NB4 (cell line): ENCODE measurements at regions not wholly inside any gene's neighbourhood (a gene's known extent, or its start where the extent isn't known, plus 50 kb on each side); places are given as distances from the start of the nearest gene placed in this dataset.

Source experiments
- MYC ChIP-seq: IDR thresholded peaks from 2 replicates; pipeline ENCODE4 v1.6.1; 2011; ENCODE audit warnings: low read depth, low read length
- POLR2A ChIP-seq: IDR thresholded peaks from 2 replicates; pipeline ENCODE4 v1.6.1; 2011; ENCODE audit warnings: mild to moderate bottlenecking; ENCODE audit not compliant: insufficient read length; ENCODE audit errors: extremely low read depth
- TF ChIP-seq, protein P1 (sequence below): IDR thresholded peaks from one replicate; pipeline ENCODE4 v1.5.1; 2012; ENCODE audit warnings: low read depth, low read length
- TF ChIP-seq, protein P2 (sequence below): IDR thresholded peaks from 2 replicates; pipeline ENCODE4 v1.6.1; 2011; ENCODE audit warnings: low read depth, low read length

DNA sequence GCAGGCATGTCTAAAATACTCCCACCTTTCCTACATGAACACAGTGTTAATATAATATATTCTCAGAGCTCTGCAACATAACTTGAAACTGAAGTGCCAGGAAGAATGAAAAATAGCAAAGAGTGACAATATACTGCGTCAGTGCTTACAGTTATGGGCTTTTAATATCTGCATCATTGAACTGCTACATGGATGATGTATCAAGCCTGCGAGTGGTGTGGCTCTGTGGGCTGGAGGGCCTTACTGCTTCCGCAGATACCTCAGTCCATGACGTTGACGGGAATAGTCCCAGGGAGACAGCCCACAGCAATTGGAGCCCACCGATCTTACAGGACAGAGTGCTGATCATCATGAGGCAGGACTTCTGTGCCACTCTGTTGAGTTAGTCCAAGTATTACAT lies 727.0 kb downstream of the NR2F2 start:
- no peak for TF ChIP-seq POLR2A
- TF ChIP-seq, protein P1, sequence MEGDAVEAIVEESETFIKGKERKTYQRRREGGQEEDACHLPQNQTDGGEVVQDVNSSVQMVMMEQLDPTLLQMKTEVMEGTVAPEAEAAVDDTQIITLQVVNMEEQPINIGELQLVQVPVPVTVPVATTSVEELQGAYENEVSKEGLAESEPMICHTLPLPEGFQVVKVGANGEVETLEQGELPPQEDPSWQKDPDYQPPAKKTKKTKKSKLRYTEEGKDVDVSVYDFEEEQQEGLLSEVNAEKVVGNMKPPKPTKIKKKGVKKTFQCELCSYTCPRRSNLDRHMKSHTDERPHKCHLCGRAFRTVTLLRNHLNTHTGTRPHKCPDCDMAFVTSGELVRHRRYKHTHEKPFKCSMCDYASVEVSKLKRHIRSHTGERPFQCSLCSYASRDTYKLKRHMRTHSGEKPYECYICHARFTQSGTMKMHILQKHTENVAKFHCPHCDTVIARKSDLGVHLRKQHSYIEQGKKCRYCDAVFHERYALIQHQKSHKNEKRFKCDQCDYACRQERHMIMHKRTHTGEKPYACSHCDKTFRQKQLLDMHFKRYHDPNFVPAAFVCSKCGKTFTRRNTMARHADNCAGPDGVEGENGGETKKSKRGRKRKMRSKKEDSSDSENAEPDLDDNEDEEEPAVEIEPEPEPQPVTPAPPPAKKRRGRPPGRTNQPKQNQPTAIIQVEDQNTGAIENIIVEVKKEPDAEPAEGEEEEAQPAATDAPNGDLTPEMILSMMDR = no peak
- TF ChIP-seq, protein P2, sequence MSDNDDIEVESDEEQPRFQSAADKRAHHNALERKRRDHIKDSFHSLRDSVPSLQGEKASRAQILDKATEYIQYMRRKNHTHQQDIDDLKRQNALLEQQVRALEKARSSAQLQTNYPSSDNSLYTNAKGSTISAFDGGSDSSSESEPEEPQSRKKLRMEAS = no peak
- no peak for TF ChIP-seq MYC
